SIG-M5 treated with dmso at 0.1 percent for 504 hours (cell line): ENCODE measurements at regions not wholly inside any gene's neighbourhood (a gene's known extent, or its start where the extent isn't known, plus 50 kb on each side); places are given as distances from the start of the nearest gene placed in this dataset.
"Not testable (repeated sequence)": the region's sequence is repeated elsewhere in the genome, so short reads cannot be mapped to it uniquely, and the experiment has no call there.

Experiments used
- DNase-seq: peaks from one replicate; lab custom pipeline; 2025; ENCODE audit not compliant: unreplicated experiment; lab: John Stamatoyannopoulos, UW

DNA sequence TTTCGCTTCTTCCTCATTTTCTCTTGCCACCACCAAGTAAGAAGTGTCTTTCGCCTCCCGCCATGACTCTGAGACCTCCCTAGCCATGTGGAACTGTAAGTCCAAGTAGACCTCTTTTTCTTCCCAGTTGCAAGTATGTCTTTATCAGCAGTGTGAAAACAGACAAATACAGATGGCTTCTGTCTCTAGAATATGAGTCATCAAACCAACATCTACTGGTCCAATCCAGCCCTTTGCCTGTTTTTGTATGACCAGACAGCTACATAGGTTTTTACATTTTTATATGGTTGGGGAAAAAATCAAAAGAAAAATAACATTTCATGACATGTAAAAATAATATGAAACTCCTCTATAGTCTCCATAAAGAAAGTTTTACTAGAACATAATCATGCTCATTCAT is 118.7 kb upstream of the PTPRG start:
- no peak for DNase-seq

- no peak for DNase-seq
Observed at GRCh38 chr3:61443886-61444285, 117.5 kb upstream of the PTPRG start.

DNA sequence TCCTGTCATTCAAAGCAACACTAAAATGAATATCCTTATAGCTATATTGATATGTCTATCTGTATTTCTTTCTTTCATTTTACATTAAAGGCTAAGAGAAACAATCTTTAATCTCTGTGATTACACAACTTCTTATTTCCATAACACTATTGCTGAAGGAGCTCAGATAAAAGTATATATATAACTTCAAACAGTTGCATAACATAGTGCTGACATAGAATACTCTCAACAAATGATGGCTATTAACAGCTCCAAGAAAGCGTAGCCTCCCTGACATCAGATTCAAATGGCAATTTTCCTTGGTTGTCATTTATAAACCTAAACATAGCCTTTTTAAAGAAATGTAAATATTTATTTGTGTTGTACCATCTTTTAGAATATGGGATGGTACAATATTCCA is 116.6 kb upstream of the PTPRG start:
- no peak for DNase-seq

DNA sequence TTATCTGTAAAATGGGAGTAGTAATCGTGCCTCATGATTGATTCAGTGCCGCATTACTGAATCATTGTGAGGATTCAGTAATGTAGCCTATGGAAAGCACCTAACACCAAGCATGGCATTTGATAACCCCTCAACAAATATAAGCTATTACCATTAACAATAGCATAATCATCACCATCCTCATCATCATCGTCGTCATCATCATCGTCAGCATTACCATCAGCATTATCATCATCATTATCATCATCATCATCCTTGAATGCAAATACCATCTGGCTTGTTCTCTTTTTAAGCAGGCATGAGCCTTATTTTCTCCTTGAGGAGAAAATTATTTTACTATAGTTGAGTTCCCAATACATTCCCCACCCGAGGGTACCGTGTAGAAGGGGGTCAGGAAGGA is 115.4 kb upstream of the PTPRG start:
- no peak for DNase-seq

DNA sequence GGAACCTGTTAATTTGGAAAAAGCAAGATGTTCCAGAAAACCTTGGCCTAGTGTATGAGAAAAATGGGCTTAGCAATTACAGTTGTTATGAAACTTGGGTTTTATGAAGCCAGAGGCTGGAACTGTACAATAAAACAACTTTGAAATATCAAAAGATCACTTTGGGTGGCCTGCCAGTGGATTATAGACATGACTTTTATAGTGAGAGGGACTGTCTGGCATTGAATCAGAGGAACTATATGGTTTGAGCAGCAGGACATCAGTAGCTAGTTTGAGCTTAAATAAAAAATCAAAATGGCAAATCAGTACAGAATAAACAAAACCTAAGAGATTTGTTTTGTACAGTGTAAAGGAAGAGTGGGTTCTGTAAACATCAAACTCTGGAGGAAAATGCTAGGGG is 115.0 kb upstream of the PTPRG start:
- no peak for DNase-seq

DNA sequence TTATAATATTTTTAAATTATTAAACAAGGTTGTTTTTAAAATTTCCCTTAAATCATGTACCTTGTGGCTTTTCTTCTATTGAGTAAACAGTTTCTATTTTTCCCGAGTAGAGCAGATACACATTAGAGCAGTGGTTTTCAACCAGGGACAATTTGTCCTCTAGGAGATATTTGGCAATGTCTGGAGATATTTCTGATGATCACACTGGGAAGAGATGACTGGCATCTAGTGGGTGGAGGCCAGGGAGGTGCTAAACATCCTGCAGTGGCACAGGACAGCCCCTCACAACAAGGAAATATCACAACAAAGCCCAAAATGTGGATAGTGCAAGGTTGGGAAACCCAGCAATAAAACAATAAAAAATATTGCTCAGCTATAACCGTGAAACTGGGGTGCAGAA is 113.0 kb upstream of the PTPRG start:
- DNase-seq: no peak

DNA sequence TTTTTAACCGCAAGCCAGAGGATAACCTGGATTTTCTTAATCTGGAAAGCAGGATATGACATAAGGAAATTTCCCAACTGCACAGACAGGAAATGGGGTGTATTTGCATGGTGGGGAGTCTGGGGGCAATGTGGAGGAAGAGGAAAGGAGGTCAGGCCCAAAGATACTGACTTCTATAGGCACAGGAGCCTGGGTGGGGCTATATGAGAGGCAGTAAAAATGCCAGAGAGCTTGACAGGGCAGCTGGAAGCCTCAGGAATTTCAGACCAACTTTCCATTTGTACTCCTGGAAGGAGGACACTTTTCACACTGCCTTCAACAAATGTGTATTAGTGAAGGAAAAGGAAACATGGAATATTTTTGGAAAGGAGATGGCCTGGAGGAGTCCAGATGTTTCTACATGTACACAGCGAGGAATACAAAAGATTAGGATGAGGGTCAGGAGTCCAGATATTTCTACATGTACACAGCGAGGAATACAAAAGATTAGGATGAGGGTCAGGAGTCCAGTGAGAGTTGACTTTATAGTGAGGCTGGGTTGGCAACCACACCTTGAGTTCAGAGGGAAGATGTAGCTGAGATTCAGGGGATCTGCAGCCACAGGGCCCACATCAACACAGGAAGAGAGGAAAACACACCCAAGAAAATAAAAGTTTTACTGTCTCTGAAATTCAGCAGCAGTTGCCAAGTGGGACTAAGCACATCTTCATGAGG is 111.9 kb upstream of the PTPRG start:
- DNase-seq: no peak

DNA sequence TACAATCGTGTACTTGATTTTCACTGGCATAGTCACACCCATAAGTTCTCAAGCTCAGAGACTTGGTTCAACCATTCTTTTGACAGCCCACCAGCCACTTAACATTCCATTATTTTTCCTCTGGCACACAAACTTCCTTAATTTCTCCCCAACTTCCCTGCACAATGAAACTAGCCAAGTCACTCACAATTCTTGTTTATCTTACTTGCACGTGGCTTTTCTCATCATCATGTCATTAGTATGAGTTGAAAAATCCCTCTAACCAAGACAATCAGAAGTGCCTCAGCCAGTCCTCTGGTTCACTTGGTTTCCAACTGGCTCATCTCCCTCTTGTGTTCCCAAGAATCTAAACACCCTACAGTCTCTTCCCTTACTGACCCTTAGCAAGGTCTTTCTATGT is 110.5 kb upstream of the PTPRG start:
- no peak for DNase-seq

GRCh38 chr3:61451841-61452240 is 109.5 kb upstream of the PTPRG start:
- DNase-seq: no peak

GRCh38 chr3:61452535-61453090 is 108.8 kb upstream of the PTPRG start:
- DNase-seq: no peak

- DNase-seq: no peak
Observed at GRCh38 chr3:61454006-61454585, 107.3 kb upstream of the PTPRG start.

DNA sequence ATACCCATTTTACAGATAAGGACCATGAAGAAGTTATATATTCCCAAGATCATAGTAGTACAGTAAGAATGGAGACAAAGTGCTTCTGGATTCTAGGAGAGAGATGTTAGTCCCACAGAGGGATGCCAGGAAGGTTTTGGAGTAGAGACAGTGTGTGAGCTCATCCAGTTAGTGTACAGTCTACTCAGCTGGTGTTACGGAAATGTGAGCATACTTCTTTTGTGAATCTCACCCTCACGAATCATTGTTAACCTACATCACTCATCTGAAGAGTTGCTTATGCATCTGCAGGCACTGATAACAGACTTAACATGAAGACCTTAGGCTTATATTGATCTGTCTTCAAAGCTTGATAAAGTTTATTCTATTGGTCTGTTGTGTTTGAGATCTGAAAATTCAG is 106.6 kb upstream of the PTPRG start:
- DNase-seq: no peak

DNA sequence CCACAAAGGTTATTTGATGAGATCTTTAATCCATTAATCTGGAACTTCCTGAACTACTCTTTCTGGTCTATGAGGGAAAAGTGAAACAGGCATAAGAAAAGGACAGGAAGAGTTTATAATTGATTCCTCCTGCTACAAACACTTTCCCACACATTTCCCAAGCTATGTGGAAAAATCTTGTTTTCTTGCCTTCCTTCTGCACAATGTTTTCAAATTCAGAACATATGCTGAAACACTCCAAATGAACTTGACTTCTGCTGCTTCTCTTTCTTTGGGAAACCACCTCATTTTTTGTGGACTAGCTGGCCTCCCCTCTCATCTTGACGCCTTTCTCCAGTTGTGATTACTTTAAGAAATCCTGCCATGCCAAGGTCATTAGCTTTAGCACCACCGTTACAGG is 100.7 kb upstream of the PTPRG start:
- DNase-seq: no peak

GRCh38 chr3:61463191-61463590 is 98.2 kb upstream of the PTPRG start:
- no peak for DNase-seq

DNA sequence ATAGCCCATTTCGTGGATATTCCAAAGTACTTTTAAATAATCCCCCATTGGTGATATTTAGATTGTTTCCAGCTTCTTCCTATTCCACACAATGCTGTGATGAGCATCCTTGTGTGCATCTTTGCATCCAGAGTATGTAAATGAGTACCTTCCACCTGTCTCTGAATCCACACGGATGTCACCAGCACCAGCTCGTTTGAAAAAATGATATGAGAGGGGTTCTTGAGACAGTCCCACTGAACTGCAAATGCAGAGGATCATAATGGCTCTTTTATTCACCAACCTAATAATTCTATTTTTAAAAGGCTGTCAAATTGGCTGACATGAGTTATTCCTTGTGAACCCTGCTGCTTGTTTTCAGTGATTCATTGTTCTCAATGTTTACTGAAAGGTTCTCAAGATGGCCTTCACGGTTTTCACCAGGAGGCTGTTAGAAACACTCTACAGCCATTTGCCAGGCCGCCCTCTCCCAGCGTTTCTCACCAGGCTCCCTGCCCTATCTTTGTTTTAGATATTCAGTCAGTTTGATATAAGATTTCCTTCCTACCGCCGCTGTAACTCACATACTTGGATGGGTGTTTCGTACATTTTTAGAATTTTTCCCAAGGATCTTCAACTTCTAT is 96.7 kb upstream of the PTPRG start:
- DNase-seq: no peak

DNA sequence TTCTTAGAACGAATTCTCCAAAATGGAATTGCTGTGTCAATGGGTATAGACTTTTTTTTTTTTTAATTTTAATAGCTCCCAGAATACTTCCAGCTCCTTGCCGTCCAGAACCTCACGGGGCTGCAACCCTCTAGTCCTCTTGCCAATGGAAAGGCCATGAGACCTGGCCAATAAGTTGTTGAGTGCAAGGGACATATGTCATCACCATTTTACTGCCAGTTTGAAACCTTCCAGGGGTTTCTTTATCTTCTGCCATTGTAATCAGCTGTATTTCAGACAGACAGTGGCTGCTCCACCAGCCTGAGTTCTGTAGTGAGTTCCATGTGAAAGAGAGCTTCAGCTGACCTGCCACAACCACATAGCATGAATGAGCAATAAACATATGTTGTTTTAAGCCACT is 95.0 kb upstream of the PTPRG start:
- no peak for DNase-seq

- no peak for DNase-seq
Observed at GRCh38 chr3:61483997-61484396, 77.4 kb upstream of the PTPRG start.

DNA sequence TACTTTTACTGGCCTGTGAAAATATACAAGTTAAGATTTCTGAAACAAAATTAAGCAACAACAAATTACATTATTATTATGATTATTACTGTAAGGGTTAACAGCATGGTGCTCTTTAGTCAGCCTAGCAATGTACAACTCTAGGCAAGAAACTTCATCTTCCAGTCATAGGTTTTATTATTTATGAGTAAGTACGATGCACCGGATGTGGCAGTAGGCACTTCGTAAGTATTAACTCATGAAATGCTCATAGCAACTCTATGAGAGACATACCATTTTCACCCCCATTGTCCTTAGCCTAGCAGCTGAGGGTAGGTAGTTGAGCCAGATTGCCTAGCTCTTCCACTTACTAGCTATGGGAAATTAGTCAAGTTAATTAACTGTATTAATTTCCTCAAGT is 68.0 kb upstream of the PTPRG start:
- DNase-seq: no peak

DNA sequence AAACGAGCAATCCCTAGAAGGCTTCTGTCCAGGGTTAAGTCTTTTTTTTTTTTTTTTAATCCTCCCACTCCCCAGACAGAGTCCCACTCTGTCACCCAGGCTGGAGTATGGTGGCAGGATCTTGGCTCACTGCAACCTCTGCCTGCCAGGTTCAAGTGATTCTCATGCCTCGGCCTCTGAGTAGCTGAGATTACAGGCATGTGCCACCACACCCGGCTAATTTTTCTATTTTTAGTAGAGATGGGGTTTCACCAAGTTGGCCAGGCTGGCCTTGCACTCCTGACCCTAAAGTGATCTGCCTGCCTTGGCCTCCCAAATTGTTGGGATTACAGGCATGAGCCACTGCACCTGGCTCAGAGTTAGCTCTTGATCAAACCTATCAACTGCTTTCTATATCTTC is 67.1 kb upstream of the PTPRG start:
- not testable (repeated sequence) for DNase-seq

DNA sequence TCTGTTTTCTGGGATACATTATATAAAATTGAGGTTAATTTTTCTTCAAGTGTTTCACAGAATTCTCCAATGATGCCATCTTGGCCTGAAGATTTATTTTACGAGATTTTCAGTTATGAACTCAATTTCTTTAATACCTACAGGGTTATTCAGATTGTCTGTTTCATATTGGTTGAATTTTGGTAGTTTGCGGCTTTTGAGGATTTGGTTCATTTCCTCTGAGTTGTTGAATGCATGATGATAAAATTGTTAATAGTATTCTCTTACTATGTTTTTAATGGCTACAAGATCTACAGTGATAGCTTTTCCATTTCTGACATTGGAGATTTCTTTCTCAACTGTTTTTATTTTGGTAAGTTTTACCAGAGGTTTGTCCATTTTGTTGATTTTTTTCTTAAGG is 63.9 kb upstream of the PTPRG start:
- no peak for DNase-seq

DNA sequence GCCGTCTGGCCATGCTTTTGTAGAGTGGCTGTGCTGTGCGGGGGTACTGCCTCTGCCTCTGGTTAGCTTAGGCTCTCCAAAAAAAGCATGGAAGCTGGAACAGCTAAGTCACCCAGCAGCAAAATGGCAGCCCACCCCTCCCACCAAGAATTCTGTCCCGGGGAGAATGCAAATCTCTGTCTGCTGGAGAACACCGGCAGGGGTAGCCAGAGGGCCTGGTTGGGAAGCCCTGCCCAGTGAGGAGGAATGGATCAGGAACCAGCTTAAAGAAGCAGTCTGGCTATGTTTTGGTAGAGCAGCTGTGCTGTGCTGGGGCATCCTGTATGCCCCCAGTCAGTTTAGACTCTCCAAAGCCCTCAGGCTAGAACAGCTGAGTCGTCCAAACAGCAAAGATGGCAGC is 56.2 kb upstream of the PTPRG start:
- no peak for DNase-seq

GRCh38 chr3:61507946-61508345 is 53.4 kb upstream of the PTPRG start:
- DNase-seq: no peak
